CD4-positive, CD25-positive, alpha-beta regulatory T cell (primary cell): ENCODE measurements at regions not wholly inside any gene's neighbourhood (a gene's known extent, or its start where the extent isn't known, plus 50 kb on each side); places are given as distances from the start of the nearest gene placed in this dataset.

Experiments
- ATAC-seq, 2 donors: fragments of 150-1000 bp; cut with Tn5 transposase; one replicate each; pipeline ENCODE4 v1.10.0; 2021; ENCODE audit warnings: low read depth in 2 of 2, moderate number of reproducible peaks in 2 of 2, moderate library complexity in 1 of 2
- DNase-seq, 3 donors: peaks; one replicate each; pipeline versions ENCODE4 v3.0.0 to v3.0.0-alpha.2; 2012 to 2022; ENCODE audit warnings: mixed read lengths in 1 of 3
- H3K27ac ChIP-seq: one replicate; pipeline ENCODE4 v1.7.0; 2013; ENCODE audit warnings: mild to moderate bottlenecking, low read length; ENCODE audit not compliant: insufficient read depth, poor library complexity, severe bottlenecking
- H3K27me3 ChIP-seq: one replicate; pipeline ENCODE4 v1.7.0; 2013; ENCODE audit warnings: low read length; ENCODE audit not compliant: control insufficient read depth, insufficient read depth
- H3K36me3 ChIP-seq: one replicate; pipeline ENCODE4 v1.7.0; 2013; ENCODE audit warnings: mild to moderate bottlenecking, low read length, moderate library complexity; ENCODE audit not compliant: control insufficient read depth, insufficient read depth
- H3K4me1 ChIP-seq: 2 replicates; pipeline ENCODE4 v1.7.0; 2013; ENCODE audit warnings: mild to moderate bottlenecking, low read length; ENCODE audit not compliant: insufficient read depth, control insufficient read depth, poor library complexity, severe bottlenecking
- H3K4me3 ChIP-seq: one replicate; pipeline ENCODE4 v1.7.0; 2013; ENCODE audit warnings: low read depth, mild to moderate bottlenecking, low read length, moderate library complexity
- H3K9me3 ChIP-seq, 2 experiments: 1 replicate in 1 of 2; 2 replicates in 1 of 2; pipeline ENCODE4 v1.7.0; 2013; ENCODE audit warnings: low read length in 2 of 2, mild to moderate bottlenecking in 1 of 2, moderate library complexity in 1 of 2; ENCODE audit not compliant: control insufficient read depth in 2 of 2
- H3K27ac Mint-ChIP-seq, 3 donors: one replicate each; pipeline ENCODE4 v1.8.0; 2020 to 2022; ENCODE audit warnings: mild to moderate bottlenecking in 3 of 3, mixed read lengths in 3 of 3, moderate library complexity in 2 of 3
- H3K27me3 Mint-ChIP-seq: one replicate; pipeline ENCODE4 v1.8.0; 2022; ENCODE audit warnings: mild to moderate bottlenecking, mixed read lengths
- H3K36me3 Mint-ChIP-seq: one replicate; pipeline ENCODE4 v1.8.0; 2020; ENCODE audit warnings: mixed read lengths
- H3K4me1 Mint-ChIP-seq, 4 donors: one replicate each; pipeline ENCODE4 v1.8.0; 2020 to 2022; ENCODE audit warnings: mixed read lengths in 4 of 4, mild to moderate bottlenecking in 1 of 4
- H3K4me3 Mint-ChIP-seq, 4 donors: one replicate each; pipeline ENCODE4 v1.8.0; 2020 to 2022; ENCODE audit warnings: mild to moderate bottlenecking in 4 of 4, mixed read lengths in 4 of 4, moderate library complexity in 3 of 4
- H3K9me3 Mint-ChIP-seq, 7 donors: one replicate each; pipeline ENCODE4 v1.8.0; 2020 to 2022; ENCODE audit warnings: mixed read lengths in 7 of 7, mild to moderate bottlenecking in 3 of 7, moderate library complexity in 2 of 7

- Mint-ChIP-seq H3K9me3 (peaks cover 0 to 7% (median 0%) of the 10 kb centered on the region in 7 donors), H3K27ac (no peak overlapping the region), H3K4me3 (no peak overlapping the region), H3K4me1 (no peaks in the 10 kb centered on the region), H3K27me3 (peaks cover 11% of the 10 kb centered on the region), H3K36me3 (no peaks in the 10 kb centered on the region)
- no peak overlapping the region for H3K4me3 ChIP-seq
- DNase-seq (no peak), ATAC-seq (no peak)
- no peaks in the 10 kb centered on the region for H3K9me3 ChIP-seq
- H3K4me1 ChIP-seq = no peaks in the 10 kb centered on the region
- H3K27ac ChIP-seq = no peak overlapping the region
- H3K36me3 ChIP-seq = no peaks in the 10 kb centered on the region
- no peaks in the 10 kb centered on the region for H3K27me3 ChIP-seq
These were observed 318.8 kb upstream of the NOCT start for GRCh38 chr4:138696771-138697170.

- H3K4me3 ChIP-seq = no peak overlapping the region
- H3K36me3 ChIP-seq = no peaks in the 10 kb centered on the region
- no peaks in the 10 kb centered on the region for H3K4me1 ChIP-seq
- Mint-ChIP-seq H3K27me3 (peaks cover 11% of the 10 kb centered on the region), H3K4me3 (no peak overlapping the region), H3K9me3 (peaks cover 0 to 7% (median 0%) of the 10 kb centered on the region in 7 donors), H3K27ac (no peak overlapping the region), H3K36me3 (no peaks in the 10 kb centered on the region), H3K4me1 (no peaks in the 10 kb centered on the region)
- H3K9me3 ChIP-seq = no peaks in the 10 kb centered on the region
- no peaks in the 10 kb centered on the region for H3K27me3 ChIP-seq
- ATAC-seq (no peak), DNase-seq (no peak)
- H3K27ac ChIP-seq = no peak overlapping the region
These were observed 319.5 kb upstream of the NOCT start for GRCh38 chr4:138696058-138696457.

GRCh38 chr4:138693526-138693925 lies 322.1 kb upstream of the NOCT start:
- H3K36me3 Mint-ChIP-seq = no peaks in the 10 kb centered on the region
- H3K4me1 Mint-ChIP-seq = no peaks in the 10 kb centered on the region
- no peak overlapping the region for H3K4me3 Mint-ChIP-seq
- DNase-seq (no peak), ATAC-seq (no peak)
- Histone ChIP-seq H3K4me3 (no peak overlapping the region), H3K4me1 (no peaks in the 10 kb centered on the region), H3K27me3 (no peaks in the 10 kb centered on the region), H3K9me3 (no peaks in the 10 kb centered on the region), H3K36me3 (no peaks in the 10 kb centered on the region), H3K27ac (no peak overlapping the region)
- H3K27ac Mint-ChIP-seq = no peak overlapping the region
- peaks cover 0 to 5% (median 0%) of the 10 kb centered on the region in 7 donors for H3K9me3 Mint-ChIP-seq
- peaks cover 11% of the 10 kb centered on the region for H3K27me3 Mint-ChIP-seq

- H3K4me1 Mint-ChIP-seq = no peaks in the 10 kb centered on the region
- Histone ChIP-seq H3K27ac (no peak overlapping the region), H3K27me3 (no peaks in the 10 kb centered on the region), H3K4me1 (no peaks in the 10 kb centered on the region), H3K36me3 (no peaks in the 10 kb centered on the region), H3K4me3 (no peak overlapping the region), H3K9me3 (no peaks in the 10 kb centered on the region)
- H3K4me3 Mint-ChIP-seq = no peak overlapping the region
- no peak overlapping the region for H3K27ac Mint-ChIP-seq
- DNase-seq = no peak
- H3K9me3 Mint-ChIP-seq = peaks cover 0 to 1% (median 0%) of the 10 kb centered on the region in 7 donors
- no peak for ATAC-seq
- peaks cover 7% of the 10 kb centered on the region for H3K27me3 Mint-ChIP-seq
- no peaks in the 10 kb centered on the region for H3K36me3 Mint-ChIP-seq
These were observed 323.2 kb upstream of the NOCT start for GRCh38 chr4:138692411-138692810.

- Histone ChIP-seq H3K27ac (no peak overlapping the region), H3K4me3 (no peak overlapping the region), H3K9me3 (no peaks in the 10 kb centered on the region), H3K36me3 (no peaks in the 10 kb centered on the region), H3K27me3 (no peaks in the 10 kb centered on the region), H3K4me1 (no peaks in the 10 kb centered on the region)
- ATAC-seq = no peak
- DNase-seq = no peak
- H3K36me3 Mint-ChIP-seq = no peaks in the 10 kb centered on the region
- H3K27me3 Mint-ChIP-seq = peaks cover 13% of the 10 kb centered on the region
- H3K9me3 Mint-ChIP-seq = peaks cover 0 to 1% (median 0%) of the 10 kb centered on the region in 7 donors
- H3K27ac Mint-ChIP-seq = peak overlapping the region in 1 of 3 donors; percentile 70
- H3K4me3 Mint-ChIP-seq = no peak overlapping the region
- H3K4me1 Mint-ChIP-seq = no peaks in the 10 kb centered on the region
These were observed 326.0 kb upstream of the NOCT start for GRCh38 chr4:138689593-138689992.

GRCh38 chr4:138689187-138689586 lies 326.4 kb upstream of the NOCT start:
- Histone ChIP-seq H3K4me1 (no peaks in the 10 kb centered on the region), H3K4me3 (no peak overlapping the region), H3K27ac (no peak overlapping the region), H3K9me3 (no peaks in the 10 kb centered on the region), H3K36me3 (no peaks in the 10 kb centered on the region), H3K27me3 (no peaks in the 10 kb centered on the region)
- H3K4me3 Mint-ChIP-seq = no peak overlapping the region
- no peak overlapping the region for H3K27ac Mint-ChIP-seq
- DNase-seq = no peak
- no peaks in the 10 kb centered on the region for H3K36me3 Mint-ChIP-seq
- peaks cover 0 to 1% (median 0%) of the 10 kb centered on the region in 7 donors for H3K9me3 Mint-ChIP-seq
- ATAC-seq = no peak
- H3K4me1 Mint-ChIP-seq = no peaks in the 10 kb centered on the region
- H3K27me3 Mint-ChIP-seq = peaks cover 9% of the 10 kb centered on the region

GRCh38 chr4:138688408-138689085 lies 327.0 kb upstream of the NOCT start:
- Mint-ChIP-seq H3K4me1 (no peaks in the 10 kb centered on the region), H3K9me3 (peaks cover 0 to 1% (median 0%) of the 10 kb centered on the region in 7 donors), H3K27ac (no peak overlapping the region), H3K4me3 (no peak overlapping the region), H3K27me3 (peaks cover 8% of the 10 kb centered on the region), H3K36me3 (no peaks in the 10 kb centered on the region)
- Histone ChIP-seq H3K27ac (no peak overlapping the region), H3K4me1 (no peaks in the 10 kb centered on the region), H3K27me3 (no peaks in the 10 kb centered on the region), H3K9me3 (no peaks in the 10 kb centered on the region), H3K36me3 (no peaks in the 10 kb centered on the region), H3K4me3 (no peak overlapping the region)
- no peak for DNase-seq
- ATAC-seq = no peak

- Histone ChIP-seq H3K27me3 (no peaks in the 10 kb centered on the region), H3K36me3 (no peaks in the 10 kb centered on the region), H3K27ac (no peak overlapping the region), H3K4me1 (no peaks in the 10 kb centered on the region), H3K4me3 (no peak overlapping the region), H3K9me3 (no peaks in the 10 kb centered on the region)
- H3K9me3 Mint-ChIP-seq = peaks cover 0 to 2% (median 0%) of the 10 kb centered on the region in 7 donors
- no peaks in the 10 kb centered on the region for H3K4me1 Mint-ChIP-seq
- no peak for ATAC-seq
- no peak overlapping the region for H3K27ac Mint-ChIP-seq
- no peak overlapping the region for H3K4me3 Mint-ChIP-seq
- H3K27me3 Mint-ChIP-seq = peaks cover 8% of the 10 kb centered on the region
- H3K36me3 Mint-ChIP-seq = no peaks in the 10 kb centered on the region
- DNase-seq = no peak
These were observed 329.3 kb upstream of the NOCT start for GRCh38 chr4:138686106-138686835.
